Calu3 (cell line): ENCODE measurements at regions not wholly inside any gene's neighbourhood (a gene's known extent, or its start where the extent isn't known, plus 50 kb on each side); places are given as distances from the start of the nearest gene placed in this dataset.

ENCODE experiments used
- BruUV-seq: library from RNA; stranded (reverse); fragments of 400-500 nt; replicated peaks from 2 replicates; lab custom pipeline; 2021; lab: Mats Ljungman, UMichigan
- CTCF ChIA-PET: fragments of 300-600 bp; sonication (Branson Sonifier 250); formaldehyde crosslinking; loops from one replicate; lab custom pipeline; 2022; ENCODE audit warnings: antibody characterized with exemption; lab: Charles Lee
- DNase-seq: peaks from one replicate; pipeline ENCODE4 v3.0.0; 2022
- H3K27ac Mint-ChIP-seq: one replicate; pipeline ENCODE4 v1.8.0; 2022; ENCODE audit warnings: mixed read lengths; ENCODE audit not compliant: unreplicated experiment
- H3K27me3 Mint-ChIP-seq: one replicate; pipeline ENCODE4 v1.8.0; 2022; ENCODE audit warnings: mixed read lengths; ENCODE audit not compliant: unreplicated experiment
- H3K36me3 Mint-ChIP-seq: one replicate; pipeline ENCODE4 v1.8.0; 2022; ENCODE audit warnings: mild to moderate bottlenecking, moderate library complexity, mixed read lengths; ENCODE audit not compliant: insufficient read depth, unreplicated experiment
- H3K4me1 Mint-ChIP-seq: one replicate; pipeline ENCODE4 v1.8.0; 2022; ENCODE audit warnings: mild to moderate bottlenecking, low read depth, mixed read lengths; ENCODE audit not compliant: unreplicated experiment
- H3K4me3 Mint-ChIP-seq: one replicate; pipeline ENCODE4 v1.8.0; 2022; ENCODE audit warnings: mild to moderate bottlenecking, low read depth, moderate library complexity, mixed read lengths; ENCODE audit not compliant: unreplicated experiment
- H3K9me3 Mint-ChIP-seq: one replicate; pipeline ENCODE4 v1.8.0; 2022; ENCODE audit warnings: low read depth, mixed read lengths; ENCODE audit not compliant: unreplicated experiment
- intact Hi-C: fragments of 100-400 bp; cut with micrococcal nuclease; formaldehyde crosslinking; loops from one replicate; pipeline ENCODE4 v1.10.0; 2022; ENCODE audit not compliant: unreplicated experiment
- TF ChIP-seq, protein P1 (sequence below): fragments of 200-600 bp; IDR thresholded peaks from one replicate; pipeline ENCODE4 v1.8.0; 2022; ENCODE audit warnings: antibody characterized with exemption; ENCODE audit not compliant: unreplicated experiment

DNA sequence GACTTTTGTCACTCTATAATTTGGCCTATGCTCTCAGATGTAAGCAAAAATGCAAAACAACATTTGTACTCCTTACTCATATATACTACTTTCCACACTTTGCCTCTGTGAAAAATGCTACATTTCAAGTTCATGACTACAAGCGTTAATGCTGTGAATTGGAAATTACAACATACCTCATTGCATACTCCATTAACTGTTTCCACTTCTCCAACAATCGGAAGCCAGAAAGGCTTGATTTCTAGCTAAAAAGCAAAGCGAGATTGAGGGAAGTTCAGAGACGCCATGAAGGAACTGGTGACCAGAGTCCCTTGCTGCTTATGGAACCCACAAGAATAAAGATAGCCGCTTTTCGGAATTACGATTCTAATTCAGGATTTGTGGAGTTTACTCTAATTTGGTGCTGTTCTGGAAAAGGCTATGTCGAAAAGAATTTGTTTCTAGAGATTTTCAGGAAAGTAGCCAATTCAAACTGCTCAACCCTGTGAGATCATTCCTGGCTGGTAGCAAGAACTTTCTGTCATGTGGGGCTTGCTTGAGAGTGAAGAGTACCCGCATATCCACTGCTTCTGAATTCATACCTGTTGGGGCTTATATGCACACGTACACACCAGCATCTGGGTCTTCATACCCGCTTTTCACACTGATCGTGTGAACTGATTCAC lies 98.0 kb upstream of the CITED2 start:
- no peaks in the 10 kb centered on the region for H3K4me1 Mint-ChIP-seq
- H3K9me3 Mint-ChIP-seq, result no peaks in the 10 kb centered on the region
- intact Hi-C loops, result no loop called here
- DNase-seq, result no peak
- no peaks in the 10 kb centered on the region for H3K36me3 Mint-ChIP-seq
- TF ChIP-seq, protein P1, sequence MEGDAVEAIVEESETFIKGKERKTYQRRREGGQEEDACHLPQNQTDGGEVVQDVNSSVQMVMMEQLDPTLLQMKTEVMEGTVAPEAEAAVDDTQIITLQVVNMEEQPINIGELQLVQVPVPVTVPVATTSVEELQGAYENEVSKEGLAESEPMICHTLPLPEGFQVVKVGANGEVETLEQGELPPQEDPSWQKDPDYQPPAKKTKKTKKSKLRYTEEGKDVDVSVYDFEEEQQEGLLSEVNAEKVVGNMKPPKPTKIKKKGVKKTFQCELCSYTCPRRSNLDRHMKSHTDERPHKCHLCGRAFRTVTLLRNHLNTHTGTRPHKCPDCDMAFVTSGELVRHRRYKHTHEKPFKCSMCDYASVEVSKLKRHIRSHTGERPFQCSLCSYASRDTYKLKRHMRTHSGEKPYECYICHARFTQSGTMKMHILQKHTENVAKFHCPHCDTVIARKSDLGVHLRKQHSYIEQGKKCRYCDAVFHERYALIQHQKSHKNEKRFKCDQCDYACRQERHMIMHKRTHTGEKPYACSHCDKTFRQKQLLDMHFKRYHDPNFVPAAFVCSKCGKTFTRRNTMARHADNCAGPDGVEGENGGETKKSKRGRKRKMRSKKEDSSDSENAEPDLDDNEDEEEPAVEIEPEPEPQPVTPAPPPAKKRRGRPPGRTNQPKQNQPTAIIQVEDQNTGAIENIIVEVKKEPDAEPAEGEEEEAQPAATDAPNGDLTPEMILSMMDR, result no peak
- H3K27ac Mint-ChIP-seq, result no peak overlapping the region
- no TSS peak for BruUV-seq
- CTCF ChIA-PET, result no interaction called here
- H3K27me3 Mint-ChIP-seq, result no peaks in the 10 kb centered on the region
- H3K4me3 Mint-ChIP-seq, result no peak overlapping the region

DNA sequence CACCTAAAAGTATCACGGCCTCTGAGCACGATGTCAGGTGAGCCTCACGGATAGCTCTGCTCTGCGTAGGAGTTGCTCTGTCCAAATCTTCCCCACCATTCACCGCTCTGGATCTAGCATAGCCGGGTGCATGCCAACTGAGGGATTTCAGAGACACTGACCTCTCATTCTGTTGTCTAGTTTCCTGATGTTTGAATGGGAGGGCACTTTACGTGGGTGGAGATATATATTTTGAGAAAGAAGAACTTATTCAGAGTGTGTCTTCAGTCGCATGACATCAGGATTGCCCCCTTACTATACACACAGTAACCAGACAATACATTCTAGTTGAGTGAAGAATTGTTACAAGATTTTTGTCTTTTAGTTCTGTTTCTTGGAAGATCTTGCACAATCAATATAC lies 96.5 kb upstream of the CITED2 start:
- TF ChIP-seq, protein P1, result no peak
- BruUV-seq, result no TSS peak
- no peak for DNase-seq
- Mint-ChIP-seq H3K4me3 (no peak overlapping the region), H3K9me3 (no peaks in the 10 kb centered on the region), H3K4me1 (no peaks in the 10 kb centered on the region), H3K27me3 (no peaks in the 10 kb centered on the region), H3K27ac (no peak overlapping the region), H3K36me3 (no peaks in the 10 kb centered on the region)
- CTCF ChIA-PET, result no interaction called here
- intact Hi-C loops, result no loop called here

DNA sequence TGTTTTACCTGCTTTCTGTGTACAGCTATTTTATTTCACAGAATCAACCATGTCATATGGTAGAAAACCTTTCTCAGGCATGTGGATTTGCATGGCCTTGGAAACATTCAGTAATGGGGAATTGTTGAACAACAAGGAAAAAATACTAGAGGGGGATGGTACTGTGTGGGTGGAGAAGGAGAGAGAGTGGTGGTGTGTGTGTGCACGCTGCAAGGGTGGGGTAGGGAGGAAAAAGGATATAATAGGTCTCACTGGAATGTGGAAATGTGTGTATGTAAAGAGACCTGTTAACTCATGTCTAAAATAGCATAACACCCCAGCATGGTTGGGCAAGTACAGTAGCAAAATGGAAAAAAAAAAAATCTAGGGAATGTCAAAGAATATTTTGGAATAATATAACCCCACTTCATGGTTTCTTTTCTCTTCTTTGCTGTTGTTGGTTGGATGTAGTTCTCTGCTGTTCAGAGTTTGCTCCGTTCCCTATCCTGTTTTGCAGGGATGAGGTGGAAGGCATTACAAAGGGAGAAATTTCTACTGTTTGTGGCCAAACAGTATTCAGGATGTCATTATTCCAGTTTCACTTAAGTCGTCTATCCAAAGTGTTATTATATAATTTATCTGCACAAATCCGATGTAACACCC lies 93.9 kb upstream of the CITED2 start:
- Mint-ChIP-seq H3K9me3 (no peaks in the 10 kb centered on the region), H3K27me3 (no peaks in the 10 kb centered on the region), H3K4me3 (no peak overlapping the region), H3K27ac (no peak overlapping the region), H3K4me1 (no peaks in the 10 kb centered on the region), H3K36me3 (no peaks in the 10 kb centered on the region)
- TF ChIP-seq, protein P1, result no peak
- no TSS peak for BruUV-seq
- intact Hi-C loops, result no loop called here
- DNase-seq, result no peak
- CTCF ChIA-PET, result no interaction called here

DNA sequence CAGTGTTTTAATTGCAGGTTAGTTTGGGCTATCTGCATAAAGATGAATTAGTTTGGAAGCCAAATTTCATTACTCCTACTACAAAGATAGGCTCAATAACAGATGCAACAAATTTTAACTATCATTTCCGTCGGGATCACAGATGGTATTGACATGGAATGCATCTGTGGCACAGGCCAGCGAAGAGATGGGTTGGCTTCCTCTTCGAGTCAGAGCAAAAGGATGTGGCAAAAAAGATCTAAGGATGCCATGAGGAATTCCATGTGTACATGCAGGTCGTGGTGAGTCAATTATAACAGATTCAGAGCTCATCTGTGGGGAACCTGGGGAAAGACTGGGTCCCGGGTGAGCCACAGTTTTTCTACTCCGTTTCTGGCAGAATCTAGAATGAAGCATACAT lies 83.0 kb upstream of the CITED2 start:
- Mint-ChIP-seq H3K27ac (no peak overlapping the region), H3K4me3 (no peak overlapping the region), H3K27me3 (no peaks in the 10 kb centered on the region), H3K4me1 (no peaks in the 10 kb centered on the region), H3K9me3 (no peaks in the 10 kb centered on the region), H3K36me3 (no peaks in the 10 kb centered on the region)
- intact Hi-C loops, result no loop called here
- no peak for DNase-seq
- TF ChIP-seq, protein P1, result no peak
- CTCF ChIA-PET, result no interaction called here
- no TSS peak for BruUV-seq
